GM19452 (cell line): ENCODE measurements at regions not wholly inside any gene's neighbourhood (a gene's known extent, or its start where the extent isn't known, plus 50 kb on each side); places are given as distances from the start of the nearest gene placed in this dataset.

Experiments used
- ATAC-seq: cut with Tn5 transposase; IDR thresholded peaks from one replicate; pipeline ENCODE4 v1.9.1; 2021; ENCODE audit not compliant: unreplicated experiment

DNA sequence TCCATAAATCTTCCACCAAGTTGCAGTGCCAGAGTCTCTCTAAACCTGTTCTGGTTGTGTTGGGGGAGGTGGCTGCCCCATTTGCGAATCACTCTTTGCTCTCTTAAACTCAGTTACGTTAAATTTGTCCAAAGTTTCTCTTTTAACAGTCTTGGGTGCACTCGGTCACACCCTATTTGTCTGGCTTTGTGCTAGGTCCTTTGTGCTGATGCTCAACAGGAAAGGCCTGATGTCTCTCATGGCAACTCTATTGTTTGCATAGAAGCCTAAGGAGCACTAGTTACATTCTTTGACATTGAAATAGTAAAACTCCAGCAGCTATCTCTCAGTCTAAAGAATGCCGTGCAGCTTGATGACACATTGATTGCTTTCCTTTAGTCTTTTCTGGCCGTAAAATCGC is 105.1 kb downstream of the TRMT11 start:
- ATAC-seq, result no peak

DNA sequence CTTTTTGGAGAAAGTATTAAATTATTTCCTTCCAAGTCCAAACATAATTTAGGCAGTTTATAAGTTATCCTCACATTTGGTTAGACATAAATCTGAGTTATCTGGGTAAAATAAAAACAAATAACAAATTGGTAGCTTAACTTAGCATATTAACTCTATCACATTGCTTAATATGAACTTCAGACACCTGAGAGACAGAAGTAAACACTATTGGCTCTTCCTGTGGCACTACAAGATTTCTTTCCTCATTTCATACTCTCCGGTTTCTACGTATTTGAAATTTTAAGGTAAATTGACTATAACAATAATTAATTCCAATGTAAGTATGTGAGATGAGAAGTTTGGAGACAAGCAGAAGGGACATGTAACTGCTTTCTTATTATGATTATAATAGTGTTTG is 106.8 kb downstream of the TRMT11 start:
- no peak for ATAC-seq

DNA sequence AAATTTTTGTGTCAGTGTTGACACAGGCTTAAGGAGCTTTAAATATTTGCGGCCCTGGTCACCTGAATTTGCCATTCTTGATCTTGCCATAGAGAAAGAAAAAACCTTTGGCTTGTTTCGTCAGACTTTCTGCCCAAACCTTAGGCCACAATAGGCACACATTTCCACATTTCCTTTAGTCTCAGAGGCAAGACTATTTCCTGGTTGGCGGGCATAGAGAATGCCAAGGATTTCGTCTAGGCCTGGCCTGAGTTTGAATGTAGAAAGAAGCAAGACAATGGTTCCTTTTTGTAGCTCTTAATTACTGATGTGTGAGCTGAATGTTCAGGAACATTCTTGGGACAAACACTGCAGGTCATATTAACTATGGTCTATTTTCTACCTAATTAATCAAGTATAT is 108.1 kb downstream of the TRMT11 start:
- no peak for ATAC-seq

DNA sequence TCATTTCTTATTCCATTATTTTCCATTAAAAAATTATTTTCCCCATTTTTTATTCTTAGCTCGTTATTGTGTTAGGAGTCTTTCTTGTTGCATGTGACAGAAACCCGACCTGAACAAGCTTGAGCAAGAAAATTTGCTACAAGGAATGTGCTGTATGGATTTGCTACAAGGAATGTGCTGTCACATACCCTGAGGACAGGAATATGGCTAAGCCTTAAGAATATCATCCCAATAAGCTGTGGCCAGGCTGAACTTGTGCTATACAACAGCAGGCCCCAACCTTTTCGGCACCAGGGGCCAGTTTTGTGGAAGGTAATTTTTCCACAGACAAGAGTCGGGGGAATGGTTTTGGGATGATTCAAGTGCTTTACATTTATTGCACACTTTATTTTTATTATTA is 114.0 kb downstream of the TRMT11 start:
- ATAC-seq, result no peak

DNA sequence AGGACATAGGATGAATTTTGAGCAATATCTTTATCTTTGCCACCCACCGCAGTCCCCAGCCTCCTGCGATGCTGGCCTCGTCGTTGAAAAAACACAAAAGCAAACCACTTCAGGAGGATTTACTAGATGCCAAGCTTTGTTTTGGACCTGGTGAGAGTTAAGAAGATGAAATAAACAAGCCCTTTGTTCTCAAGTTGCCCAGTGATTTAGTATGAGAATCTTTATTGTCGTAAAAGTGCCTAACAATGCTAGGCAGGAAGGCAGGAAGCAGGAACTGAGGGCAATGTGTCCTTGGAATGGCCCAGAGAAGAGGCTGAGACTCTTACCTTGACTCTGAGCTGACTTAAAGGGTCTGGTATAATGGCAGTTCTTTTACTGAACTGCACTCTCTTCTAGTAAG is 116.0 kb downstream of the TRMT11 start:
- no peak for ATAC-seq

DNA sequence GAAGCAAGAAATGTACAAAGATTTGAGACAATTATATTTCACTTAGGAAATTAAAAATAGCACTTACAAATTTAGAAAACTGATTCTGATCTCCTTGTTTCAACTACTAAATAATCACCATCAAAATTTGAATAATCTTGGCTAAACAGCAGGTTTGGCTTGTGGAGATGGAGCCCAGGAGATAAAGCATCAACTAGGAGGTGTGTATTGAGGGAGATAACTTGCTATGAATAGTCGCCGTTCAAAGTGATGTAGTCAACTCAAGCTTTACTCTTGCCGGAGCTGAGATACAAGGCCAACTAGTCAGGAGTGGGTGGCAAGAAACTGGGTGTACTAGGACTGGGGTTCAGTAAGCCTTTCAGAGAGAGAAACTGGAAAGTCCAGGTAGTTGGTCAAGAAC is 117.7 kb downstream of the TRMT11 start:
- no peak for ATAC-seq

DNA sequence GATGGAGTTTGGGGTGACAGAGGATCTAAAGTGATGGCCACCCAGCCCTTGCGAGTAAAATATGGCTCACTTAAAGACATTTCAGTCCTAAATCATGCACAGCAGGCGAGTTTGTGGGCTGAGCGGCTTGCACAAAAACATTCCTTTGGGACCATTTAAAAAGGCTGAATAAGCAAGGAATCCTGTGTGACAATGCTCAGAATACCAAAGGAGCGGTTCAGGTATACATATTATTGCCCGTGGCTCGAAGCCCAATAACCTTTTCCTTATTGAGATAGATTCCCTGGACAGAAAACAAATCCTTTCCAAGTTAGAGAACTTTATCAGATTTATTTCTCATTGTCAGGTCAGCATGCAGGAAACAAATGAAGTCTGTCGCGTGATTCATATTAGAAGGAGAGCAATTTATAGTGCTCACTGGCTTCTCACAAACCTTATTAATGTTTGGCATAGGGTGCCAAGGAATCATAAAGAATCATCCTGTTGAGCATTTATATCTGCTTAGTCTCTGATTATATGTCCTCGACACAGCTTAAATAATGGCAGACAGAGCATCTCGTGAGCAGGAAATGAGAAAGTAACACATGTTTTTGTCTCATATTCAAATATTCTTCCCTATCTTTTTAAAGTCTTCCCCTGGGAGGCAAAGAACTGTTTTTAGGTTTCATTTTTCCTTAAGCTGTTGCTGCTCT is 121.3 kb downstream of the TRMT11 start:
- ATAC-seq, result no peak

DNA sequence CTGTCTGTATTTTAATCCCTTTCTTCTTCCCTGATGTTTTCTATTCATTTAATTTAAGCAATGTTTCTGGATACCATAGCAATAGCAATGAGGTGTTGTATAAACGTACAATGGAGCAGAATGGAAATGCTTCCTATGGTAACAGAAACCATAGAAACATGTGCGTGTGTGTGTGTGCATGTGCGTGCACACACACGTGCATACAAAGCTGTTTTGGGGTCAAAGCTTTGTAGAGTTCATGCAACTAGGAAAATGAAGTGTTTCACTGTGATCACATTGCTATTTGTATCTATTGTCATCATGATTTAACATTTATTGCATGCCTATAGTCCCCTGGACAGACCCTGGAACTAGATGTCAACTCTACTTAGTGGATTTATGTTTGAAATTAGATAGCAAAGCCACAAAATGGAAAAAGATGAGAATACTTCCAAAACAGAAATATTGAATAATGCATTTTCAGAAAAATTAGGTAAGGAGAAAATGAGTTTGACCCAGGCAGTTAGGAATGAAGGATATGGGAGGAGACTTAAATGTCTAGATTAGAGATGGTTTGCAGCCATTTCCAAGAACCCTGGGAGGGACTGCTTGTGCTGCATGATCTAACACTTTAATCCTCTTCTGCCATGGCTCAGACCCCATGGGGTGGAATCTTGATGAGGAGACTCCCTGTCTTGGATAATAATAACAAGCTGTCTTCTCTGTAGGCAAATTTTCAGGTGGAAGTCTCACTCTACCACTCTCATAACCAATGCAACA is 124.4 kb downstream of the TRMT11 start:
- ATAC-seq, result no peak

DNA sequence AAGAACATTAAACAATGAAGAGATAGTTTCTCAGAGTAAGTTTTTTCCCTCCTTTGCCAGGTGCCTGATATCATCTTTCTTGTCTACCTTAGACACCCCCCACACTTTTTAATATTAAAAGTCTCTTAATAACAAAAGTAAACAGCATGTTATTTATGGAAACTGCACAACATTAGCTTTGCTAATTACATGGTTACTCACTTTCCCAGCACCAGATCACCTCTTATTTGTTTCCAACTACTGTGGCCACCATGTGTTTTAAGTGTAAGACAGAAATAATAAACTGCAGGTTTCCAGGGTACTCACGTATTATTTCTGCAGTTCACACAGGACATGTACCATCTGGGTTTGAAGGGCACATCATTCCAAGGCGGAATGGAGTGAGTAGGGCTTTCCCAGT is 125.0 kb downstream of the TRMT11 start:
- ATAC-seq, result no peak

DNA sequence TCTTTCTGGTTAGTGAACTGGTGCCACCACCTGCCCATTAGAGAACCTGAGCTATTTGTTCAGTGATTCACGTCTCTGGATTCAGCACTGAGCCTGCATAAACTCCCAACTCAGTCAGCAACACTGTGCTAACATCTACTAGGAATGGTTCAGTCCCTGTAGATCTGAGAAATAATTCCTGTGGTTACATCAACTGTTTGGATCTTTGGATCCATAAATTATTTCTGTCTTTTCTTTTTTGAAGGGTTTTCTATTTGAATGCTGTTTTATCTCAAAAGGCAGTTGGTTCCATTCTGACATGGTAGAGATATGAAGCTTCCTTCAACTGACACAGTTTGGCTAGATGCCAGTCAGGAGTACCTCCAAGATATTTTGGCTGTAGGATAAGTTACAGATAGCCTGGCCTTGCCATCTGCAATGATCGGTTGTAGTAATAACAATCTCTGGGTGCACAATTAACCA is 125.9 kb downstream of the TRMT11 start:
- no peak for ATAC-seq

DNA sequence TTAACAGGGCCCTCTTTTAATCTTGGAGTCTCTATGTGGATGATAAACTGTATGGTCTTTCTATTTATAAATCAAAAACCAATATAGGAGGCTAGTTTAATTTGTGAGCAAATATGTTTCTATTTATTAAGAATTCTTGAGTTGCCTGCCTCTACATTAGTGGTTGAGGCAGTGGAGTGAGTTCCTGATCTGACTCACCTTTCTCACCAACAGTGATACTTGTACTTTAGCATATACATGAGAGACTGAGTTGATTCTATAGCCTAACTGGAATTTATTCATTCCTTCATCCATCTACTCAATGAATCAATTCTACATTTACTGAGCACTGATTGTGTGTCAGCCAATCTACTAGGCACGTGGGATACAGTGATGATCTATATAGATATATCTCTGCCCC is 126.9 kb downstream of the TRMT11 start:
- no peak for ATAC-seq

DNA sequence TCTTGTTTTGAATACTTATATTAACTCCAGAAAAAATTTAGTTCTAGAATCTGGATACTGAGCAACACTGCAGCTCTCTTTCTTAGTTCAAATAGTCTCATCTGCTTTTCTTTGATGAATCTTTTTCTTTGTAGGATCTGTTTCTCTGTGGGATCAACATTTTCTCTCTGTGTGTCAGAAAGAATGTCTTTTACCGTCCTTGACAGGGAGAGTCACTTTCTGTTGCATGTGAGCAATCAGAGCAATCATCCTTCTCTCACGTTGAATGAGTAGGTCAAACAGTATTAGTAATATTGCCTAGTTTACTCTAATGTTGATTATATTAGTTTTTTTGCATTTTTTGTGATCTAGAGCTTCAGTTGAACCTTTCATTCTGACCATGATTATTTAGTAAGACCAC is 130.9 kb downstream of the TRMT11 start:
- ATAC-seq, result no peak

DNA sequence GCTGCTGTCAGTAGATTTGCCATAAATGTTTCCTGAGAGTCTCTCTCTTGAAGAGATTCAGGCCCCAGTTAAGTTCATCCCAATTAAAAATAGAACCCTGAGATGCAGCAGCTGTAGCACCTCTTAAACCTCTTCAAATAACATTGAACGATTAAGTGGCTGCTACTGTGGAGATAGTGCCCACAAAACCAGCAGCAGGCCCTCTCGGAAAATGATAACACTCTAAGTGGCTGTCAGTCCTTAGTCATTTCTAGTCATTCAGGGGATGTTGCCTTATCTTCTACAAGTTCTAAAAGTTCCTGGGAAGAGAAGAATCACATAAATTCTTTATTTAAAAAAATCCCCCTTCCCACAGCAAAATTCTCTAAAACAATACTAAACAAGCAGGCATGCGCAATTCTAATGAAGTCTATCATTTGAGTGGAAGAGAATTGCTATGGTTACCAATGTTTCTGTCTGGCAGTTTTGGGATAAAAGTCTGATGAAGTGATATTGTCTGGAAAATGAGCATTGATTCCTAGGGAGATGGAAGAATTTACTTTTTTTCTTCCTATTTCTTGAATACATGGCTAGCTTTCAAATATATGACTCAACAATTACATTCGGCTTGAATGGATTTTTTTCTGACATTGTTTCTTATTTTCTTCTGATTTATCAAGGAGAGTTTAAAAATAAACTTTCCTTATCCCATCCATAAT is 131.9 kb downstream of the TRMT11 start:
- no peak for ATAC-seq

DNA sequence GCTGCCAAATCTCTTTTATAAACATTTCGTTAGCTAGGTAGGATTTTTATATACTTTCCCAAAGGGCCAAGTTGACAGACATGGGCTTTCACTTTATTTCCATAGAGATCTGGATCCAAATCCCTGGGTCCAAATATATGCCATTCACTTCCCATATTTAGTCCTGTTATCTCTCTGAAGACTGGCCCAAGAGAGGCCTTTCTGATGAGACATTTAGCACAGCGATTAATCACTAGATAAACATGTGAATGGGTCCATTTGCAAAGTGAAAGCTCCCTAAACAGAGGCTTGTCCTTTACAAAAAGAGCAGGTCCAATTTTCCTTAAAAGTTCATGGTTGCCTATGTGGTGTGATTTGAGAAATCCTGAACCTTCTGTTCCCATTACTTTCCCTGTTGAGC is 132.6 kb downstream of the TRMT11 start:
- ATAC-seq, result no peak

DNA sequence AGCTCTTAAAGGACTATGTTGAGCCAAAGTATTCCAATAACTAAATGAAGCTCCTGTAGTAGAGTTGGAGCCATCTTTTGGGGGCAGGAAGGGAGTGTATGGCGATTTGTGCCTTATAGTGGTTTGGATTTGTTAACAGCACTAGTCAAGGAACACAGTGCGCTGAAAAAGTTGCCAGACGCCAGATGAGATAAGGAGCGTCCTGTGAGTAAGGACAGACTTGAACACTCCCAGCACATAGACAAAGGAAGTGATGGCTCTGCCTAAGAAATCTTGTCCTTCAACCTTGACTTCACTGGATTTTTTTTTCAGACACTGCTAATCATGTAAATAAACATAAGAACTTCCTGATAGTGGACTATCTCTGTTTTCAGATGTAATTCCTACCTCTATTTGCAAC is 136.9 kb downstream of the TRMT11 start:
- ATAC-seq, result no peak

DNA sequence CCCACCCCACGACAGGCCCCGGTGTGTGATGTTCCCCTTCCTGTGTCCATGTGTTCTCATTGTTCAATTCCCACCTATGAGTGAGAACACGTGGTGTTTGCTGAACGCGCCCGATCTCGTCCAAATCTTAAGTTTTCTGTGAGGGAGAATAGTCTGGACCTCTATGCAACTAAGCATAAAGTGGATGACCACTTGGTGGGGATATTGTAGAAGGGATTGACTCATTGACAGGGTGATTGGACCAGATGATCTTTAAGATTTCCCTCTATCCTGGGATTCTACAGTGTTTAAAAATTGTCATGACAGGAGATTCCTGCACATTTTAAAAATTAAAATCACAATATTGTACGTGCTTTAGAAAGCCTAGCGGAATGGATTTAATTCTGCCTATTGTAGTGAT is 141.3 kb downstream of the TRMT11 start:
- no peak for ATAC-seq

DNA sequence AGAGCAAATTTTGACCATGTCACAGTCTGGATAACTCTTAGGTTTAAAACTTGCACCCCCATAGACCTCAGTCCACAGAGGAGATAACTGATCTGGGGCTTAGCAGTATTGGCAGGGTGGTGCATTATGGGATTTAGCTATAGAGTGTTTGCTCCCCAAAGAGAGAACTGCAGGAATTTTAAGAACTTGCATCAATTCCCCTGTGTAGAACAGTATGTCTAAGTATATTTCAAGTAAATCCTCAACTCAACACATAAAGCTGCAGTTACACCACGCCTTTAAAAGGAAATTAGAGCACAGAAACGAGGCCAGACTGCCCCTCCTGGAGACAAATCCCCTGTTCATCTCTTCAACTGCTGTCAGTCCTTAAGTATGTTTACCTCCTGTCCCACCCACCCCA is 144.9 kb downstream of the TRMT11 start:
- ATAC-seq, result no peak

DNA sequence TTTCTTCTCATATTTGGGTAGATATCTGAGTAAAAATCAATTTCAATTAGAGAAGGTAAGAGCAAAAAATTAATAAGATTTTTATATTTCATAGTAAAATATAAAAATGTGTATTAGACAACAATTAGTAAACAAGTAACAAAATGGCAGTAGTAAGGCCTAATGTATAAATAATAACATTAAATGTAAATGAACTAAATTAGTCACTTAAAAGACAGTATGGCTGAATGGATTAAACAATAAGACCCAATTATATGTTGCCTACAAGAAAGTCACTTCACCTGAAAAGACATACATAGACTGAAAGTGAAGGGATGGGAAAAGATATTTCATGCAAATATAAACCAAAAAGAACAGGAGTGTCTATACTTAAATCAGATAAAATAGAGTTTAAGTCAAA is 147.6 kb downstream of the TRMT11 start:
- ATAC-seq, result no peak

DNA sequence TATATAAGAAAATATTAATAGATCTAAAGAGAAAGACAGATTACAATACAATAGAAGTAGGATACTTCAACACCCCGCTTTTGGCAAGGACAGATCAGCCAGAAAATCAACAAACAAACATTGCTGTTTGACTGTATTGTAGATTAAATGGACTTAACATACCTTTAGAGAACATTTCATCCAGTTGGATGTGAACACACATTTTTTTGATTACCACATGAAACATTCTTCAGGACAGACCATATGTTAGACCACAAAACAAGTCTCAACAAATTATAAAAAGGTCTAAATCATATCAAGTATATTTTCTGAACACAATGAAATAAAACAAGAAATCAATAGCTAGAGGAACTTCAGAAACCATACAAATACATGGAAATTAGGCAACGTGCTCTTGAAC is 148.2 kb downstream of the TRMT11 start:
- no peak for ATAC-seq

DNA sequence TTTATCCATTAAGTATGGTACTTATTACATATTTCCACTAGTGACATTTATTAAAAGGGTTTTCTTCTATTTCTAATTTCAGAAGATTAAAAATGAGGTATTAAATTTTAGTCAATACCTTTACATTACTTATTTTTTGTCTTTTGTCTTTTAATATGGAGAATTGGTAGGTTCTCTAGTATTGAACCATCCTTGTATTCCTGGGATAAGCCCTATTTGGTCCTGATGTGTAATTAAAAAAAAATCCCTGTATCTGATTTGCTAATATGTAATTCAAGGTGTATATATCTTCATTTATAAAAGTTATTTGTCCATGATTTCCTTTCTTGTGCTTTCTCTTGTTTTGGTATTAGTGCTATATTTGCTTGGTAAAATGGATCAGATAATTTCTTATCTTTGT is 153.7 kb downstream of the TRMT11 start:
- no peak for ATAC-seq

DNA sequence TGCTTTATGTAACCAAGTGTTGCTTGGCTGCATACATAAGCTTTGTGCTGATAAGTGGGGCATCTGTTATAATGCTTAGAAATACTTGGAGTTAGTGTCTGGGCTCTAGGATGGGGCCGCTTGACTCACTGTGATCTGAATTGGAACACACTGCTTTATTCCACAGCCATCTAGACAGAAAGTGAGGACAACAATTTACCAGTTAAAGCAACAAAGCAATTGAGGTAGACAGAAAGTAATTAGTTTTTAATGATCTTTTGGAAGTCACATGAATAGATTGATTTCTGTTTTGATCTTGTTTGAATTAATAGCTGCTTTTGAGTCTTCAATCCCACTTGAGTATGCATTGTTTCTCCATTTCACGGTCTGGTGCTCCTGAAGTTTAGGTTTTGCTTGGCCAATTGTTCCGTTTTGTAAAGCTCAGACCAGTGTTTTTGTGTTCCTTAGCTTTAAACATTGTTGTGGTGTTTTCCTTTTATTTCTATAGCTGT is 157.5 kb downstream of the TRMT11 start:
- ATAC-seq, result no peak

DNA sequence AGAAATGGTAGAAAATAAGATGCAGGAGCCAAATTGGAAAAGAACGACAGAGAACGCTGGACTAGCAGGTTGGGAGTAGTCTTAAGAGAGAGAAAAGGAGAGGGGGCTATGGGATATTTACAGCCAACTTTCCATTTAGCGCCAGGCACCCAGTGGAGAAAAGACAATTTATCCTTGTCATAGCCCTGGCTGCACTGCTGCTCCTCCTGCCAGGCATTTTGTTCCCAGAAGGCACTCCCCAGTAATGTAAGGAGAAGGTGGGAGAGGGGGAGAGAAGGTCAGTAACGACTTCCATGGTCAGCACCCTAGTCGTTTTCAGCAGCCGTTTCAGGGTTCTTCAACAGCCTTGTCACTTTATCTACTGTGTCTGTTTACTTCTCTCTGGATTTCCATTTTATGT is 159.0 kb downstream of the TRMT11 start:
- ATAC-seq, result no peak
